ENCODE measurements at regions not wholly inside any gene's neighbourhood (a gene's known extent, or its start where the extent isn't known, plus 50 kb on each side); places are given as distances from the start of the nearest gene placed in this dataset.

DNA sequence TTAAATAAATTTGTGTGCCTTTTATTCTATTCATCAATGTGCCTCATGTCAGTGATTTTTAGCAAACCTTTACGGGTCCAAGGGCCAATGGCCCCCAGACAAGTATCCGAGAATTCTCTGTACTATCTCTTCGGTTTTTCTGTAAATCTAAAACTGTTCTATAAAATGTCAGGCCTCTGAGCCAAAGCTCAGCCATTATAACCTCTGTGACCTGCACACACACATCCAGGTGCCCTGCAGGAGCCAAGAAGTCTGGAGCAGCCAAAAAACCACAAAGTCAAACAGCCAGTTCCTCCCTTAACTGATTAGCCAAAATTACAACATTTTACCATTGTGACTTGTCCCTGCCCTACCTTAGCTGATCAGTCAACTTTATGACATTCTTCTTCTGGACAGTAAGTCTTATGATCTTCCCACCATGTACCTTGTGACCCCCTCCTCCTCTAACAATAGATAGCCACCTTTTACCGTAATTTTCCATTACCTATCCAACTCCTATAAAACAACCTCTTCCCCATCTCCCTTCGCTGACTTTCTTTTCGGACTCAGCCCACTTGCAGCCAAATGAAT, 363.8 kb downstream of the SEMA3D start:
- peaks cover 26% of the 10 kb centered on the region for H3K9me3 ChIP-seq (ENCODE audit: low read length)
- no peak overlapping the region for H2AFZ ChIP-seq (ENCODE audit: low read length)
- H3K4me2 ChIP-seq (ENCODE audit: low read depth, low read length, poor library complexity, severe bottlenecking): no peak overlapping the region
- H3K4me1 ChIP-seq (ENCODE audit: low read length): no peaks in the 10 kb centered on the region
- H3K4me3 ChIP-seq (ENCODE audit: low read length): no peak overlapping the region
- H3K9me2 ChIP-seq (replicated peaks; ENCODE audit: insufficient read depth, low read length): no peaks in the 10 kb centered on the region
- no peaks in the 10 kb centered on the region for H4K20me1 ChIP-seq (ENCODE audit: insufficient read depth, low read depth, low read length)
- no peaks in the 10 kb centered on the region for H3K36me3 ChIP-seq (ENCODE audit: insufficient read depth, low read length)
- no peak overlapping the region for H3K27ac ChIP-seq (ENCODE audit: low read length)
- H3K79me2 ChIP-seq (ENCODE audit: low read length): no peaks in the 10 kb centered on the region
- no peak for DNase-seq
- H3K27me3 ChIP-seq (ENCODE audit: low read length): no peaks in the 10 kb centered on the region
- no peak overlapping the region for H3K9ac ChIP-seq (ENCODE audit: low read length)

DNA sequence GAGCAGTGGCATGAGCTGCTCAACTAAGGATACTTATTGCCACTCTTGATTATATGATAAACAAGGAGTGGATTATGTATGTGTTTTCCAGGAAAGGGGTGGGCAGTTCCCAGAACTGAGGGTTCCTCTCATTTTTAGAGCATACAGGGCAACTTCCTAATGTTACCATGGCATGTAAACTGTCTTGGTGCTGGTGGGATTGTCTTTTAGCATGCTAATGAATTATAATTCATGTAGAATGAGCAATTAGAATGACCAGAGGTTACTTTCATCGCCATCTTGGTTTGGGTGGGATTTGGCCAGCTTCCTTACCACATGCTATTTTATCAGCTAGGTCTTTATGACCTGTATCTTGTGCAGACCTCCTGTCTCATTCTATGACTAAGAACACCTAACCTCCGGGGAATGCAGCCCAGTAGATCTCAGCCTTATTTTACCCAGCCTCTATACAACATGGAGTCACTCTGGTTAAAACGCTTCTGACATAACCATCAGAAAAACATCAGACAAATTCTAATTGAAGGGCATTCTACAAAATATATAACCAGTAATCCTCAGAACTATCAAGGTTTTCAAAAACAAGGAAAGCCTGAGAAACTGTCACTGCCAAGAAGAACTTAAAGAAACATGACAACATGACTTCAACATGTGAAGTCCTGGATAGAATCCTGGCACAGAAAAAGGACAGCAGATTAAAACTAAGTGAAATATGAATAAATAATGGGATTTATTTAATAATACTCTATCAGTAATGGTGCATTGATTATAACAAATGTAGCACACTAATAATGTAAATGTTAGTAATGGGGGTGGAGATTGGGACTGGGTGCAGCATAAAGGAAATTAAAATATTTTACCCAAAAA, 365.0 kb downstream of the SEMA3D start:
- no peak overlapping the region for H2AFZ ChIP-seq (ENCODE audit: low read length)
- H3K36me3 ChIP-seq (ENCODE audit: insufficient read depth, low read length): no peaks in the 10 kb centered on the region
- no peak for DNase-seq
- H3K79me2 ChIP-seq (ENCODE audit: low read length): no peaks in the 10 kb centered on the region
- no peak overlapping the region for H3K4me3 ChIP-seq (ENCODE audit: low read length)
- H3K4me1 ChIP-seq (ENCODE audit: low read length): no peaks in the 10 kb centered on the region
- H3K9me3 ChIP-seq (ENCODE audit: low read length): peaks cover 29% of the 10 kb centered on the region
- H4K20me1 ChIP-seq (ENCODE audit: insufficient read depth, low read depth, low read length): no peaks in the 10 kb centered on the region
- H3K27me3 ChIP-seq (ENCODE audit: low read length): no peaks in the 10 kb centered on the region
- no peak overlapping the region for H3K4me2 ChIP-seq (ENCODE audit: low read depth, low read length, poor library complexity, severe bottlenecking)
- no peak overlapping the region for H3K27ac ChIP-seq (ENCODE audit: low read length)
- no peak overlapping the region for H3K9ac ChIP-seq (ENCODE audit: low read length)
- H3K9me2 ChIP-seq (replicated peaks; ENCODE audit: insufficient read depth, low read length): no peaks in the 10 kb centered on the region

DNA sequence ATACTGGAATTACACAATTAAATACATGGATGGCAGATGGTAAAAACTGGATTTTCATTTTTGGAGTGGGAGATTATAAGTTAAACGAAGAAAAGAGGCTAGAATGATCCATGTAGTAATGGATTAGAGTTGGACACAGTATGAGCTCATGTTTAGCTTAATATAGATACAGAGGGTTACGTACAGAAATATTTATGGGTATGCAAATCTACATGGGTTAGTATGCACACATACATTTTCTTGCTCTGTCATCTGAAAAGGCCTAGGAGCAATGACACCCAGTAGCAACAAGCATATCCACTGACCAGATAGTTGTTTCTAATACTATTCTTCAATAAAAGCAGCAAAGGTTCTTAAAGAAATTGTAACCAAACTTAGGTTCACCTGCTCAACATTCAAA, 366.4 kb downstream of the SEMA3D start:
- no peak overlapping the region for H2AFZ ChIP-seq (ENCODE audit: low read length)
- no peaks in the 10 kb centered on the region for H3K9me2 ChIP-seq (replicated peaks; ENCODE audit: insufficient read depth, low read length)
- no peaks in the 10 kb centered on the region for H3K79me2 ChIP-seq (ENCODE audit: low read length)
- peaks cover 29% of the 10 kb centered on the region for H3K9me3 ChIP-seq (ENCODE audit: low read length)
- no peak for DNase-seq
- H3K4me1 ChIP-seq (ENCODE audit: low read length): no peaks in the 10 kb centered on the region
- H3K27ac ChIP-seq (ENCODE audit: low read length): no peak overlapping the region
- H3K36me3 ChIP-seq (ENCODE audit: insufficient read depth, low read length): no peaks in the 10 kb centered on the region
- no peaks in the 10 kb centered on the region for H3K27me3 ChIP-seq (ENCODE audit: low read length)
- no peak overlapping the region for H3K4me2 ChIP-seq (ENCODE audit: low read depth, low read length, poor library complexity, severe bottlenecking)
- no peak overlapping the region for H3K4me3 ChIP-seq (ENCODE audit: low read length)
- H3K9ac ChIP-seq (ENCODE audit: low read length): no peak overlapping the region
- no peaks in the 10 kb centered on the region for H4K20me1 ChIP-seq (ENCODE audit: insufficient read depth, low read depth, low read length)

DNA sequence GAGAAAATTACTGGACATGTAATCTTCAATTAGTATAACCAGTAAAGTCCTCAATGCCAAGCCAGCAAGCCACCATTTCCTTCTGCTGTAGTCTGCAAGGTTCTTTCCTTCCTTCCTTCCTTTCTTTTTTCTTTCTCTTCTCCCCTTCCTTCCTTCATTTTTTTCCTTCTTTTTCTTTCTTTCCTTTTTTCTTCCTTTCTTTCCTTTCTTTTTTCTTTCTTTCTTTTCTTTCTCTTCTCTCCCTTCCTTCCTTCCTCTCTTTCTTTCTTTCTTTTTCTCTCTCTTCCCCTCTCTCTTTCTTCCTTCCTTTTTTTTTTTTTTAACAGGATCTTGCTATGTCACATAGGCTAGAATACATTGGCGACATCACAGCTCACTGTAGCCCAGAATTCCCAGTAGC, 369.8 kb downstream of the SEMA3D start:
- H3K4me3 ChIP-seq (ENCODE audit: low read length): no peak overlapping the region
- no peak overlapping the region for H3K27ac ChIP-seq (ENCODE audit: low read length)
- H3K79me2 ChIP-seq (ENCODE audit: low read length): no peaks in the 10 kb centered on the region
- H3K9me3 ChIP-seq (ENCODE audit: low read length): peaks cover 19% of the 10 kb centered on the region
- H4K20me1 ChIP-seq (ENCODE audit: insufficient read depth, low read depth, low read length): no peaks in the 10 kb centered on the region
- H3K27me3 ChIP-seq (ENCODE audit: low read length): no peaks in the 10 kb centered on the region
- H3K4me1 ChIP-seq (ENCODE audit: low read length): no peaks in the 10 kb centered on the region
- no peak overlapping the region for H2AFZ ChIP-seq (ENCODE audit: low read length)
- H3K9me2 ChIP-seq (replicated peaks; ENCODE audit: insufficient read depth, low read length): no peaks in the 10 kb centered on the region
- no peak for DNase-seq
- no peak overlapping the region for H3K9ac ChIP-seq (ENCODE audit: low read length)
- no peaks in the 10 kb centered on the region for H3K36me3 ChIP-seq (ENCODE audit: insufficient read depth, low read length)
- no peak overlapping the region for H3K4me2 ChIP-seq (ENCODE audit: low read depth, low read length, poor library complexity, severe bottlenecking)

DNA sequence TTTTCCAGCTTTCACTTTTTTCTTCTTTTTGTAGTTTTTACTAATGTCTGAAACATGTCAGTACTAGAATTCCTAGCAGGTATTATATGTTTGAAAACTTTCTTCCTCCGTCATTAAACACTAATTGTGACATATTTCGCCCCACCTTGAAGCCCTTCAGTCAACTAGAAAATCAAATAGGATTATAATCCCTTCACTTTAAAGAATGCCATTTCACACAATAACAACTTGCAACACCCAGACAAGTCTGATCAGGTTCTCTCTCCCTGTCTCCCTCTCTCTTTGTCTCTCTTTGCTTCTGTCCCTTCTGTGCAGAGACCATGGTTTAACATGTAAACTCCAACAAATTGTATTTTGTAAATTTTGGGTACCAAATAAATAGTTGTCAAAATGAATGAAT, 373.5 kb downstream of the SEMA3D start:
- no peak overlapping the region for H2AFZ ChIP-seq (ENCODE audit: low read length)
- H3K27me3 ChIP-seq (ENCODE audit: low read length): no peaks in the 10 kb centered on the region
- no peaks in the 10 kb centered on the region for H3K9me2 ChIP-seq (replicated peaks; ENCODE audit: insufficient read depth, low read length)
- H3K79me2 ChIP-seq (ENCODE audit: low read length): no peaks in the 10 kb centered on the region
- H3K4me1 ChIP-seq (ENCODE audit: low read length): no peaks in the 10 kb centered on the region
- H3K4me3 ChIP-seq (ENCODE audit: low read length): no peak overlapping the region
- H3K27ac ChIP-seq (ENCODE audit: low read length): no peak overlapping the region
- DNase-seq: no peak
- peaks cover 24% of the 10 kb centered on the region for H3K9me3 ChIP-seq (ENCODE audit: low read length)
- H3K36me3 ChIP-seq (ENCODE audit: insufficient read depth, low read length): no peaks in the 10 kb centered on the region
- no peak overlapping the region for H3K9ac ChIP-seq (ENCODE audit: low read length)
- H3K4me2 ChIP-seq (ENCODE audit: low read depth, low read length, poor library complexity, severe bottlenecking): no peak overlapping the region
- no peaks in the 10 kb centered on the region for H4K20me1 ChIP-seq (ENCODE audit: insufficient read depth, low read depth, low read length)

DNA sequence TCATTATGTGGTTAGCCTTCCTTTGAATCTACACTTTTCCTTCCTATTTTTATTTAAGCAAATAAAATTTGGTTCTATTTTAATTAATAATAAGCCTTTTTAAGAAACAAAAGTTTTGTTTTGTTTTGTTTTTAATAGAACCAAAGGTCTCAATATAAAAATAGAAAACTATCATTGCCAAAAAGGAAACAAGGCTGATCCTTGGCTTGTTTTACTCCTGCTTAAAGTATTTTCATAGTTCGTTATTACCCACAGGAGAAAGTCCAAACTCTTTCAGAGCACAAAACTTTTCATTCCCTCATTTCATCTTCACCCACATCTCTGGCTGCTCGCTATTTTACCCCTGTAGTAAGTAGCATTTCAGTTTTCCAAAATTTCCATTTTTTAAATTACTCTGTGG, 374.8 kb downstream of the SEMA3D start:
- Histone ChIP-seq H3K4me1 (ENCODE audit: low read length) (no peaks in the 10 kb centered on the region), H3K9me3 (ENCODE audit: low read length) (peaks cover 25% of the 10 kb centered on the region), H3K4me2 (ENCODE audit: low read depth, low read length, poor library complexity, severe bottlenecking) (no peak overlapping the region), H3K27ac (ENCODE audit: low read length) (no peak overlapping the region), H4K20me1 (ENCODE audit: insufficient read depth, low read depth, low read length) (no peaks in the 10 kb centered on the region), H3K27me3 (ENCODE audit: low read length) (no peaks in the 10 kb centered on the region), H3K4me3 (ENCODE audit: low read length) (no peak overlapping the region), H3K9me2 (replicated peaks; ENCODE audit: insufficient read depth, low read length) (no peaks in the 10 kb centered on the region), H3K79me2 (ENCODE audit: low read length) (no peaks in the 10 kb centered on the region), H3K36me3 (ENCODE audit: insufficient read depth, low read length) (no peaks in the 10 kb centered on the region), H3K9ac (ENCODE audit: low read length) (no peak overlapping the region), H2AFZ (ENCODE audit: low read length) (no peak overlapping the region)
- no peak for DNase-seq

DNA sequence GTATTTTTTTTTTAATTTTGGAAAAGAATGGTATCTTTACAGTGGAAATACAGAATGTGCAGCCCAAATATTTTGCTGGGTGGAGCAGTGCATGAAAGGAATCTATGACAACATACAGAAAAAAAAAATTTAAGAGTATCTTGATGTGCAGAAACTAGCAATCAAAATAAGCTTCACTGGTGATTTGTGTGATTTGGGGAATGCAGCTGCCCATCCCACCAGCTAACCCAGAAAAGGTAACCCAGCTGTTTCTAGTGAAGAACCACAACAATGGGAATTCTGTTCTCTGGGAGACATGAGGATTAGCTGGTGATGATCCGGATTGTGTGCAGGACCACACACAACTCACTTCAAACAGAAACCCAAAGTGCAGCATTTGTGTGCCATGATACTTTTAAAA, 375.5 kb downstream of the SEMA3D start:
- Histone ChIP-seq H2AFZ (ENCODE audit: low read length) (no peak overlapping the region), H3K9me2 (replicated peaks; ENCODE audit: insufficient read depth, low read length) (no peaks in the 10 kb centered on the region), H3K4me2 (ENCODE audit: low read depth, low read length, poor library complexity, severe bottlenecking) (no peak overlapping the region), H3K9me3 (ENCODE audit: low read length) (peaks cover 29% of the 10 kb centered on the region), H3K4me3 (ENCODE audit: low read length) (no peak overlapping the region), H3K9ac (ENCODE audit: low read length) (no peak overlapping the region), H3K36me3 (ENCODE audit: insufficient read depth, low read length) (no peaks in the 10 kb centered on the region), H3K4me1 (ENCODE audit: low read length) (no peaks in the 10 kb centered on the region), H3K27ac (ENCODE audit: low read length) (no peak overlapping the region), H3K79me2 (ENCODE audit: low read length) (no peaks in the 10 kb centered on the region), H3K27me3 (ENCODE audit: low read length) (no peaks in the 10 kb centered on the region), H4K20me1 (ENCODE audit: insufficient read depth, low read depth, low read length) (no peaks in the 10 kb centered on the region)
- no peak for DNase-seq

DNA sequence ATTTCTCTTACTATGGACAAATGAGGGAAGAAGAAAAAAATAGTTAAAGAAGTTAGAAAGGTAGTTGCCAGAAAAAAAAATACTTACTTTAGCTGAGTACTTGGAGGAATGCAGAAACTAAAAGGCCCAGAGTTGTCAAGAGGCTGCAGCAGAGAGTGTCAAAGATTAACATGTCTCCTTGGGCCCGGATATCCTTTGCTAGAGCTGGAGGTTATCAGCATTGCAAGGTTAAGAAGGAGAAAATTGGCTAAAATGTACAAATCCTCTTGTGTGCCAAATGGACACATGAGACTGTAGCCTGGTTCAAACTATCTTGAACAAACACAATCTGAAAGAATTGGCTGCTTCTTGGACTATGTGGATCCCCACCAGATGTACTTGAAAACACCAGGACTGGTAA, 377.0 kb downstream of the SEMA3D start:
- H4K20me1 ChIP-seq (ENCODE audit: insufficient read depth, low read depth, low read length): no peaks in the 10 kb centered on the region
- no peaks in the 10 kb centered on the region for H3K4me1 ChIP-seq (ENCODE audit: low read length)
- H3K9ac ChIP-seq (ENCODE audit: low read length): no peak overlapping the region
- H3K9me2 ChIP-seq (replicated peaks; ENCODE audit: insufficient read depth, low read length): no peaks in the 10 kb centered on the region
- DNase-seq: no peak
- no peaks in the 10 kb centered on the region for H3K79me2 ChIP-seq (ENCODE audit: low read length)
- peaks cover 34% of the 10 kb centered on the region for H3K9me3 ChIP-seq (ENCODE audit: low read length)
- no peak overlapping the region for H3K4me3 ChIP-seq (ENCODE audit: low read length)
- no peak overlapping the region for H3K4me2 ChIP-seq (ENCODE audit: low read depth, low read length, poor library complexity, severe bottlenecking)
- no peaks in the 10 kb centered on the region for H3K36me3 ChIP-seq (ENCODE audit: insufficient read depth, low read length)
- H3K27me3 ChIP-seq (ENCODE audit: low read length): no peaks in the 10 kb centered on the region
- no peak overlapping the region for H2AFZ ChIP-seq (ENCODE audit: low read length)
- no peak overlapping the region for H3K27ac ChIP-seq (ENCODE audit: low read length)
